HG02610 (cell line): ENCODE measurements at regions not wholly inside any gene's neighbourhood (a gene's known extent, or its start where the extent isn't known, plus 50 kb on each side); places are given as distances from the start of the nearest gene placed in this dataset.
A peak's percentile ranks its signal among the peaks of the same experiment; 100 is the strongest.
"Not testable (repeated sequence)": the region's sequence is repeated elsewhere in the genome, so short reads cannot be mapped to it uniquely, and the experiment has no call there.

Source experiments
- ATAC-seq: cut with Tn5 transposase; IDR thresholded peaks from one replicate; pipeline ENCODE4 v1.9.1; 2021; ENCODE audit warnings: mild to moderate bottlenecking, moderate library complexity; ENCODE audit not compliant: unreplicated experiment

DNA sequence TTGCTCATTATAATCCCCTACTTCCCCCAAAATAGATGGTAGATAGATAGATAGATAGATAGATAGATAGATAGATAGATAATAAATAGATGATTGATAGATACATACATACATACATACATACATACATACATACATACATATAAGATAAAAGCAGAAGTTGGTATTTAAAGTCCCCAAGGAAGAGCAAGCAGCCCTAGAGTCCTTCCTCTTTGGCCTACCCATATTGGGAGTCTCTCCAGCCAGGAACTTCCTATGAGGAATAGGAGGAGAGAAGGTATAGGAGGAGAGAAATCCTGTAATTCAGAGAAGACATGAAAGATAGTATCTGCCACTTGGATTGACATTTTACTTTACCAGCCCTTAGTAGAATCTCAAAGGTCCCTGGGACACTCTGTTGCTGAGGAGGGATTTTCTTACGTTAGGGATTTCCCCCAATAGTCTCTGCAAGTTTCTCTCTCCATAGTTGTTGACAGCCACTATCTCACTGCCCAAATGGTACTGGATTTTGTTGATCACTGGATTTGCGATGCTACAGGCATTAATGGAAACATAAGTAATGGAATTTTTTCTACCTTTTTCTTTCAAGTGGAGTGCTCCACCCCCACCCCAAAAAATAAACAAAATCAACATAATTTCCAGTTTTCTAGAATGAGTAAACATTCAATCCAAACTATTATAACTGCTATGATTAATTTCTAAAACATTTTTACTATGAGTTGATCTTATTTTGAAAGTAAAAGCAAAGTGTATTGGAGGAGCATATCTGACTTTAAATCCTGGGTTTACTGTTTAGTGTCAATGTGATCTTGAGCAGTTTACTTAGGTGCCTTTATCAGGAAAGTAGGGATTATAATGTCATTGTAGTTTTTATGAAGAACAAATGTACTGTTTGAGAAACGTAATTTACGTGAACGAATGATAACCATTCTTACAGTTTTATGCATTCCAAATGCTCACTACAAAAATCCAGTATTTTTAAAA, 93.2 kb upstream of the TNFSF4 start:
- no peak for ATAC-seq

DNA sequence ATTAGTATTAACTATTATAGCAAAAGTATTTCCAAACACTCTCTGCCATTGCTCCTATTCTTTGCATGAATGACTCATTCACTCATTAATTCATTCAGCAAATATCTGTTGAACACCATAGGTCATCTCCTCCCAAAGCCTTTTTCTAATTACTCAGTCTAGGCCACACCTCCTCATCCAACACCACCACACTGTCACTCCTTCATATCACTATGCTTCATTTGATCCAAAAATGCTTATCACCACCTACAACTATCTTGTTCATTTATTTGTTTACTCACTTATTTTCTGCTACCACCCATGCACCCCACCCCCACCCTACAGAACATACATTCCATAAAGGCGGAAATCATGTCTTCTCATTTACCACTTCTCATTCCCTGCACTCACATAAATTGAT, 94.4 kb upstream of the TNFSF4 start:
- no peak for ATAC-seq

DNA sequence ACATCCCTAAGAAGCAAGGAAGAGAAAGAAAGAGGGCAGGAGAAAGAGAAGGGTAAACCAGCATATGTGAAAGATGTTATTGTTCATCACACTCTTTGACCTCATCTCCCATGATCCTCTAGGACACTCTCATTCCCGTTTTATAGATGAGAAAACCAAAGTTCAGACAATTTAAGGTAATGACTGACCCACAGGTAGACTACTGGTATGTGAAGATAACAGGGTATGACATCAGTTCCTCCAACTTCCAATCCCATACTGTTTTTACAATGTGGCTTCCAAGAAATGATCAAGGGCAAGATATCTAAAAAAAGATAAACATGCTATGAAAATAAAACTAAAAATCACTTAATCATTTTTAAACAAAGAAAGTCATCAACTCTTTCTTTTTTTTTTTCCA, 95.2 kb upstream of the TNFSF4 start:
- ATAC-seq, result no peak

DNA sequence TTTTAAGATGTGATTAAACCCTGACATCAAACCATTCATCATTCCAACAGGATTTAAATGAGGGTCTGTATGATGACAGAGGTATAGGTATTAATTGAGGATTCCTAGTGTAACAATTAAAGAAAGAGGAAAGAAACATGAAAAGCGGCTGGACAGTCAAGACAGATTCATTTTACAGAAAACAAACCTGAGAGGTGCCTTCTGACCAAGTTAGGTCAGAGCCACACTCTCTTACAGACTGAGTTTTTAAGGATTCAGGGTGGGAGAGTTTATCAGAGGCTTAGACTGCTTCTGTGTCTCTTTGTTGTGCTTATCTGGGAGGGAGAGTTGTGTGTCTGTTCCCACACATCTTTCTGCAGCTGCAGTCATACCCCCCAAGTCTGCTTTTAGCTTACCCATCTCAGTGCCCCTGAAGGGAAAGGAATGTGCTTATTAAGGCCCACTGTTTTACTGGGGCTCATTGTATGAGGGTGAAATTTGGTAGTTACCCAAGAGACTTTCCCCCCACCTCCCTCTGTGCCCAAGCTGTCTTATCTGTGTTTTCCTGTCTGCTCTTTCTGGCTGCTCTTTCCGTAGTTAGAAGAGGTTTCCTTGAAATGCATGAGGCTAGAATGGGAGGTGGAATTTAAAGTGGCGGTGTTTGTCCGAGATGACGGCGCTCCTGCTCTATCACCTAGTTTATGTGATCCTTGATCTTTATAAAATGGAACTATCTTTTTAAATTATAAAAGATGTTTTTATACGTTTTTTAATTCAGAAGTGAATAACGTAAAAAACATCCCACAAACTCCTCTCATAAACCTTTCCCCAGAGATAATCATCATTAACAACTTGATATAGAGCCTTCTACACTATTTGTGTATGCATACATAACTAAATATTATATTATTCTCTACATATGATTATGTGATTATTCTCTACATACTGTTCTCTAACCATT, 96.0 kb upstream of the TNFSF4 start:
- no peak for ATAC-seq

DNA sequence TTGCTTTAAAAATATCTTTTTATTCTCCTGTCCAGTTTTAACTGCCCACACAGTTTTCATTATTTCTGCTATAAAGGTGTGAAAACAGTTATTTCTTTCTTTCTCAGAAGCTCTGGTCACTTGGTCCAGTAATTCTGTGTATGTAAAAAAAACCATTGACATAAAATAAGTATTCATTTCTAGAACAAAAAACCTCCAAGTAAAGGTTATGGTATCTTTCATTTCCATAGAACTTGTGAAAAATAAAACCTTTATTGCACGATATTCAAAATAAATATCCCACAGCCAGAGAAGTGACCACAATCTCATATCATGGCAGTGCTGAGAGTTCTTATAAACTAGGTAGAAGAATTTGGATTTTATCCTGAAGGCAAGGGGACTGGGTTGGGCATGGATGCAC, 96.9 kb upstream of the TNFSF4 start:
- peak; percentile 43 for ATAC-seq

DNA sequence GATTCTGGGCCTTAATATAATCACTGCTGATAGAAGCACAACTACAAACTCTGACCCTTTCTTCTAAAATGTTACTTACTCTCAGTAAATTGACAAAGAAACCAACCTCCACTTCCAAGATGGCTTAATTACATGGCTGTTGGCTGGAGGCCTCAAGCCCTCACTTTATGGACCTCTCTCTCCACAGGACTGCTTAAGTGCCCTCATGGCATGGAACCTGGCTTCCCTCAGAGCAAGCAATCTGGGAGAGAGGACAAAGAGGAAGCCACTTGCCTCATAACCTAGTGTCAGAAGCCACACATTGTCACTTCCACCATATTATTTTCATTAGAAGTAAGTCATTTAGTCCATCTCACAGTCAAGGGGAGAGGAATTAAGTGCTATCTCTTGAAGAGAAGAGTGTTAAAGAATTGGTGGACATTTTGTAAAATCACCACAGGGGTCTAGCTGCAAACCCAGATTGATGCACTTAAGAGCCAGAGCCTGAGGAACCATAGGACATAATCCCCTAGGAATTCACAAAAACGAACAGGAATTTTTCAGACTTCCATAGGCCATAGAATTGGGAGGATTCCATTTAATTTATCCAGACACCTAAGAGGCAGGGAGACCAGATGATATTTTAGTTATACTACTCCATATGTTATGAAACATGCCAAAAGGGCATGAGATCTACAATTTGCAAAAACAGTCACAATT, 97.5 kb upstream of the TNFSF4 start:
- no peak for ATAC-seq

DNA sequence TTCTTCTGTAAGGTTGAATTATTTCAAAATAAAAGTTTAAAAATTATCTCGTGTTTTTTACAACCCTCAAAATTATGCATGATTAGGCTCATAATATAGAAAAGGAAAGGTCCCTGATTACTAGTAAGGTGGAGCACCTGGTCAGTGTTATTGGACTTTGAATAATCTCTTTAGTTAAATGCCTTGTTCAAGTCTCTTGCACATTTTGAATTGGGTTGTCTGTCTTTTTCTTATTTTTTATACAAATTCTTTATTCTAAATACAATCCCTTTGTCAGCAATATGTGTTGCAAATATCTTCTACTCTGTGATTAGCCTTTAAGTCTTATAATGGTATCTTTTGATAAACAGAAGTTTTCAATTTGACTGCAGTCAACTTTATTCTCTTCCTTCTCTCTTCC, 100.7 kb upstream of the TNFSF4 start:
- no peak for ATAC-seq

DNA sequence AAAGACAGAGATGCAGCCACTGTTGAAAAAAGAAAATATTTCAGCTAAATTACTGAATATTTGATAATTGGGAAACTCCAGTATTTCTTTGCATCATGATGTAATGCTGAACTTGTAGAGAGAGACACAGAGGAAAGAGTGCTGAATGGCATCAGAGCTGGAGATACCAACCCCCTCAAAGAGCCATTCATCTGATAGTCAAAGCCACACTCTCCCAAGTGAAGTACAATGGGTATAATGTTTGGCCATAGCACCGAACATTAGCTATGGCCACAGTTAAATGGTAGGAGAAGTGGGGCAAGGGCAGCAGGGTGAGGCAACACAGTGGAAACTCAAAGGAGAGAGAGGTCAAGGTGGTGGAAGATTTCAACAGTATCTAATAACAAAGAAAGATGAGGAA, 107.5 kb upstream of the TNFSF4 start:
- ATAC-seq, result no peak

DNA sequence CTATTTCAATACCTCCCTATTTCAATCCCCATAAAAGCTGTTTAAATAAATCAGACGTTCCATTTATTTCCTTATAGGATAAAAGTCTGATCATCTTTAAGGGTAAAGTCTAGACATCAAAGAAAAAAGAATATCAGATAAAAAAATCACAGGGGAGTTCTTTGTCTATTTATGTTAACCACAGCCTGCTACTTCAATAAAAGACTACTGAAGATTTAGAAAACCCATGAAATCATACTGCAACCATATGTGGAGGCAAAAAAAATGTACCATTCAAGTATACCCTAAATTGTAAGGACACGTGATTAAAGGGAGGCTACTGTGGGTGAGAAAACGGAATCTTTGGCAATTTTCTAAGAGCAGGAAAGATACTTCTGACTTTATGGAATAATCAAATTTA, 108.2 kb upstream of the TNFSF4 start:
- ATAC-seq, result no peak

DNA sequence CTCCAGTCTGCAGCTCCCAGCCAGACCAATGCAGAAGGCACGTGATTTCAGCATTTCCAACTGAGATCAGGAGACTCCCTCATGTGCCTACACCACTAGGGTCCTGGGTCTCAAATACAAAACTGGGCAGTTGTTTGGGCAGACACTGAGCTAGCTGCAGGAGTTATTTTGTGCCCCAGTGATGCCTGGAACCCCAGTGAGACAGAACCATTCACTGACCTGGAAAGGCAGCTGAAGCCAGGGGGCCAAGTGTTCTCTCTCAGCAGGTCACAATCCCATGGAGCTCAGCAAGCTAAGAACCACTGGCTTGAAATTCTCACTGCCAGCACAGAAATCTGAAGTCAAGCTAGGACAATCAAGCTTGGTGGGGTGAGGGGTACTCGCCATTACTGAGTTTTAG, 111.7 kb upstream of the TNFSF4 start:
- ATAC-seq, result no peak

DNA sequence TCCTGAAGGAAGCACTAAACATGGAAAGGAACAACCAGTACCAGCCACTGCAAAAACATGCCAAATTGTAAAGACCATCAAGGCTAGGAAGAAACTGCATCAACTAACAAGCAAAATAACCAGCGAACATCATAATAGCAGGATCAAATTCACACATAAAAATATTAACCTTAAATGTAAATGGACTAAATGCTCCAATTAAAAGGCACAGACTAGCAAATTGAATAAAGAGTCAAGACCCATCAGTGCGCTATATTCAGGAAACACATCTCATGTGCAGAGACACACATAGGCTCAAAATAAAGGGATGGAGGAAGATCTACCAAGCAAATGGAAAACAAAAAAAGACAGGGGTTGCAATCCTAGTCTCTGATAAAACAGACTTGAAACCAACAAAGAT, 117.2 kb upstream of the TNFSF4 start:
- ATAC-seq, result not testable (repeated sequence)

DNA sequence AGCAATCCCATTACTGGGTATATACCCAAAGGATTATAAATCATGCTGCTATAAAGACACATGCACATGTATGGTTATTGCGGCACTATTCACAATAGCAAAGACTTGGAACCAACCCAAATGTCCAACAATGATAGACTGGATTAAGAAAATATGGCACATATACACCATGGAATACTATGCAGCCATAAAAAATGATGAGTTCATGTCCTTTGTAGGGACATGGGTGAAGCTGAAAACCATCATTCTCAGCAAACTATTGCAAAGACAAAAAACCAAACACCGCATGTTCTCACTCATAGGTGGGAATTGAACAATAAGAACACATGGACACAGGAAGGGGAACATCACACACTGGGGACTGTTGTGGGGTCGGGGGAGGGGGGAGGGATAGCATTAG, 120.9 kb upstream of the TNFSF4 start:
- not testable (repeated sequence) for ATAC-seq

DNA sequence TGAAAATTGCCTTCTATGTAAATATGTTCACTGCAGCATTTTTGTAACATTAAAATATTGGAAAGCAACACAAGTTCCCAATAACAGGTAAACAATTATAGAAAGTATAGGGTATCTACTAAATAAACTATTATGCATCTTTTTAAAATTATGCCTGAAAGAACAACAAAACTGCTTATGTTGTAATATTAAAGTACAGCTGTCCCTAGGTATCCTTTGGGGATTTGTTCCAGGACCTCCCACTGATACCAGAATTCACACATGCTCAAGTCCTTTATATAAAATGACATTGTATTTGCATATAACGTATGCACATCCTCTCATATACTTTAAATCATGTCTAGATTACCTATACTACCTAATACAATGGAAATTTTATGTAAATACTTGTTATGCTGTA, 121.8 kb upstream of the TNFSF4 start:
- no peak for ATAC-seq

DNA sequence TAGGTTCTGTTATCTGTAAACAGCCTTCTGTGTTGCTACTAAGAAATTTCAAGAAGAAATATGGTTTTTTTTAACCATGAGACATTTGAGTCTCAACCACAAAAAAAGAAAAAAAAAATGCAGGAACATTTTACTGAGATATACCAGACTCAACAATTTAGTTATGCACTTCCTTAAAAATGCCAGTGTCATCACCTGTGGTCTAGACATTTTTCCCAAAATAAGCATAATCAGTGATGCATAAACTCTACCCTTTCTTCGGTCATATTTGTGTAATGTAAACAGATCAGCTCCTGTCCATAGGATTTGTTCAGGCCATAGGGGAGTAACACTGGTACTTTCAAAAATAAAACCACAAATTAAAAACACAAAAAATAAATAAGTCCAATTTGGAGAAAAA, 122.6 kb upstream of the TNFSF4 start:
- no peak for ATAC-seq

DNA sequence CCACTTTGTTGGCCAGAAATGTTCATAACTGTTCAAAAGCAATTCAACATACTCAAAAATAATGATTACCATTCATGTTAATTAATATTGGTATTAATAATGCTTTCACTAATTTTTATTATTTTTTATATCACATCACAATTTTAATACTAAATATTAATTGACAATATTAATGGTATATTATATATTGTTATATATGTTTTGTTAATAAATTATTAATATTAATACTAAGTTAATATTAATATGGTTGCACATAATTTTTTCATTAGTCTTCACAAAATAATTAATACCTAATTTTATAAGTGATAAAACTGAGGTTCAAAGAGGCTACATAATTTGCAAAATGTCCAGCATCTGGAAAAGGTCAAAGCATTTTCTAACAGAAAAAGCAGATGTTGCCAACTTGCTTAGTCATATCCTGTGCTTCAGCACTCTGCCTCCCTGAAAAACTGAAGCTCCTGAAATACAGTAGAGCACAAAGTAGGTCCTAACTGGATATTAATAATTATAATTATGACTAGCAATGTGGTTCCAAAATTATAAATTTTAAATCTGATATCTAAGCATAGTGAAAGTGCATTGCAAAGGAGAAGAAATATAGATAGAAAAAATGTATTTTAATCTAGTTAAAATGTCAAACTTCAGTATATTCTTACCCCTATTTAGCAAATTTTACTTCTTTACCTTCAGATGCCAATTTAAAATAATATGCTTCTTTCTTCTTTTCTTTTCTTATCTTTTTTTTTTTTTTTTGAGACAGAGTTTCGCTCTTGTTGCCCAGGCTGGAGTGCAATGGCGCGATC, 123.2 kb upstream of the TNFSF4 start:
- no peak for ATAC-seq

DNA sequence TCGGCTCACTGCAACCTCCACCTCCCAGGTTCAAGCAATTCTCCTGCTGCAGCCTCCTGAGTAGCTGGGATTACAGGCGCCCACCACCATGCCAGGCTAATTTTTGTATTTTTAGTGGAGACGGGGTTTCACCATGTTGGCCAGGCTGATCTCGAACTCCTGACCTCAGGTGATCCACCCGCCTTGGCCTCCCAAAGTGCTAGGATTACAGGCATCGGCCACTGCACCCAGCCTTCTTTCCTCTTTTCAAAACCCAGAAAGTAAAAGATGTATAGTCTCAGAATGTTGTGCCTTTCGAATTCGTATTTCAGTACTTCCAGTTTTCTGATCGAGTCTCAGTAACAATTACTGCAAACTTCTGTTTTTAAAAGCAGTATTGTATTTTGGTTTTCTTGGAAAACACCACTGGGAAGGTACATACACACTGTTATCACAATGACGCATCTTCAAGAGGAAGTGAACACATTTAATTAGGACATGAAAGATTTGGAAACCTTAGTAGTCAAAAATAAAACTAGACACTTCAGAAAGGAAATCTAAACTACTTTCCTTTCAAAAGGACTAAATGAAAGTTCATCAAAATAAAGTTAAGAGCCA, 123.9 kb upstream of the TNFSF4 start:
- not testable (repeated sequence) for ATAC-seq

DNA sequence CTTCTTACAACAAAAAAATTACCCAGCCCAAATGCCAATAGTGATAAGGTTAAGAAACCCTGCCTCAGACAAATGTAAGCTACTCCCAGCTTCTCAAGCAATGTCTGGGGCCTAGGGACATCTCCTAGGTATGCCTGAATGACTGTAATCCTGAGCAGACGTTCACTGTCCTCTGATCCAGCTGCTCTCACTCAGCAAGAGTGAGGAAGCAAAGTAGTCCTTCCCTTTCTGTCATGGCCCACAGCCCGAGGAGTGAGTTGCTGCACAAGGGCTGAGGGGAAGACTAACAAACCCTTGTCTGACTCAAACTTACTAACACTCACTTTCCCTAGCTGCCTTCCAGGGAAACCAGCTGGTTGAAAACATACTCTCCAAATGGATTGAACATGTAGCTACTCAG, 124.9 kb upstream of the TNFSF4 start:
- ATAC-seq, result no peak

DNA sequence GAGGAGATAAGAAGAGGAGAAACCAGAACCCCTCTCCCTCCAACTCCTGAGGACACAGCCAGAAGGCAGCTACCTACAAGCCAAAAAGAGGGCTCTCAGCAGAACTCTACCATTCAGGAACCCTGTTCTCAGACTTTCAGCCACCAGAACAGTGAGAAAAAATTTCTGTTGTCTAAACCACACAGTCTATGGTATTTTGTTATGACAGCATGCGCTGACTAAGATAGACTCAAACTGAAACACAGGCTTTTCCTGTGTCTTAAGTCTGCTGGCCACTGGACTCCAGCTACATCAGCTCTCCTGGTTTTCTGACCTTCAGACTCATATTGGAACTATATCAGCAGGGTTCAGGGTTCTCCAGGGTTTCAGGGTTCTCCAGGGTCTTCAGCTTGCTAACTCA, 126.5 kb upstream of the TNFSF4 start:
- ATAC-seq, result peak; percentile 74

DNA sequence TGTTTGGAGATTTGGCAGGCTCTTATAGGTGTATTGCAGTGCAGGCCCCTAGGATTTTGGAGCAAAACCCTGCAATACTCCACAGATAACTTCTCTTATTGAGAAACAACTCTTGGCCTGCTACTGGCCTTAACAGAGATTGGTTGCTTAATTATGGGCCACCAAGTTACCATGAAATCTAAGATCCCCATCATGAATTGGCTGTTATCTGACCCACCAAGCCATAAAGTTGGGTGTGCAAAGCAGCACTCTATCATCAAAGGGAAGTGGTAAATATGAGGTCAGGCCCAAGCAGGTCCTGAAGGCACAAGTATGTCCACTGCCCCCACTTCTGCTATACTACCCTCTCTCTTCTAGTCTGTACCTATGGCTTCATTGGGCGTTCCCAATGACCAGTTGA, 130.0 kb upstream of the TNFSF4 start:
- ATAC-seq, result no peak

DNA sequence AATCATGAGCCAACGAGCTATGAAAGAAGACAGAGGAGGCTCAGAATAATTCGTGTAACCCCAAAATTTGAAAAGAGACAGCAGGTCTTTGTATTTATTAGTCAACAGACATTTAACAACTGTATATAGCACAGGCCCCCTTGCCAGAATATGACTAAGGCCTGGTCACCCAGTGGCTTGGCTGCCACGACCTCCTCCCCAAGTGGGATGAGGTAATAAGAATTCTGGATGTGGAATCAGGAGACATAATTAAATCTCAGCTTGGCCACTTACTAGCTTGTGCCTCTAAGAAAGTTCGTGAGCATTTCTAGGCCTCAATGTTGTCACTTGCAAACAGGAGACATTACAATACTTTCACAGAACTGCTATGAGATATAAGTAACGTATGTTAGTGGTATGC, 134.2 kb upstream of the TNFSF4 start:
- no peak for ATAC-seq
